Esophagus muscularis mucosa (tissue), 4 donors: ENCODE measurements at regions not wholly inside any gene's neighbourhood (a gene's known extent, or its start where the extent isn't known, plus 50 kb on each side); places are given as distances from the start of the nearest gene placed in this dataset.
A peak's percentile ranks its signal among the peaks of the same experiment; 100 is the strongest.
"Not testable (repeated sequence)": the region's sequence is repeated elsewhere in the genome, so short reads cannot be mapped to it uniquely, and the experiment has no call there.

Experiments
- DNase-seq: peaks from one replicate; pipeline ENCODE4 v3.0.0-alpha.2; 2017; ENCODE audit errors: extremely low spot score
- H3K27ac ChIP-seq, 4 donors: fragments of 200-600 bp; sonication (generic); replicated peaks in 1 of 4; 1 replicate in 3 of 4; 2 replicates in 1 of 4; pipeline ENCODE4 v1.5.1; 2016 to 2019; ENCODE audit warnings: mild to moderate bottlenecking in 1 of 4
- H3K27me3 ChIP-seq, 4 donors: fragments of 200-600 bp; sonication (generic); one replicate each; pipeline versions ENCODE4 v1.5.1 to v1.6.0; 2016 to 2019
- H3K36me3 ChIP-seq, 4 donors: fragments of 200-600 bp; sonication (generic); one replicate each; pipeline ENCODE4 v1.5.1; 2016 to 2019
- H3K4me1 ChIP-seq, 4 donors: fragments of 200-600 bp; sonication (generic); one replicate each; pipeline ENCODE4 v1.5.1; 2016 to 2019
- H3K4me3 ChIP-seq, 4 donors: fragments of 200-600 bp; sonication (generic); 1 replicate in 2 of 4; 2 replicates in 2 of 4; pipeline ENCODE4 v1.5.1; 2016 to 2019; ENCODE audit warnings: mild to moderate bottlenecking in 4 of 4, moderate library complexity in 1 of 4
- H3K9me3 ChIP-seq, 4 donors: fragments of 200-600 bp; sonication (generic); 1 replicate in 3 of 4; 2 replicates in 1 of 4; pipeline ENCODE4 v1.5.1; 2016 to 2019
- EP300 ChIP-seq: sonication (generic); formaldehyde crosslinking; IDR thresholded peaks from one replicate; pipeline ENCODE4 v1.6.1; 2017; ENCODE audit warnings: antibody characterized with exemption
- POLR2A ChIP-seq: fragments of 450-650 bp; IDR thresholded peaks from one replicate; pipeline ENCODE4 v1.6.1; 2017; ENCODE audit warnings: antibody characterized with exemption, moderate library complexity, mild to moderate bottlenecking, low read depth
- POLR2AphosphoS5 ChIP-seq, 2 donors: sonication (generic); formaldehyde crosslinking; IDR thresholded peaks; one replicate each; pipeline ENCODE4 v1.6.1; 2017; ENCODE audit warnings: antibody characterized with exemption in 2 of 2
- WGBS: methylation state at CpG from one replicate; pipeline ENCODE4 v1.1.5; 2018; 5-methylcytosine and 5-hydroxymethylcytosine counted together
- intact Hi-C: fragments of 100-400 bp; cut with DNase I; formaldehyde crosslinking; loops from one replicate; pipeline ENCODE4 v1.15.1; 2023
- TF ChIP-seq, protein P1 (sequence below), 3 experiments: fragments of 200-600 bp in 2 of 3; fragments of 450-650 bp in 1 of 3; sonication (generic) in 2 of 3; IDR thresholded peaks; one replicate each; pipeline ENCODE4 v1.5.1; 2017 to 2019; ENCODE audit warnings: antibody characterized with exemption in 3 of 3, mild to moderate bottlenecking in 2 of 3, moderate library complexity in 1 of 3

DNA sequence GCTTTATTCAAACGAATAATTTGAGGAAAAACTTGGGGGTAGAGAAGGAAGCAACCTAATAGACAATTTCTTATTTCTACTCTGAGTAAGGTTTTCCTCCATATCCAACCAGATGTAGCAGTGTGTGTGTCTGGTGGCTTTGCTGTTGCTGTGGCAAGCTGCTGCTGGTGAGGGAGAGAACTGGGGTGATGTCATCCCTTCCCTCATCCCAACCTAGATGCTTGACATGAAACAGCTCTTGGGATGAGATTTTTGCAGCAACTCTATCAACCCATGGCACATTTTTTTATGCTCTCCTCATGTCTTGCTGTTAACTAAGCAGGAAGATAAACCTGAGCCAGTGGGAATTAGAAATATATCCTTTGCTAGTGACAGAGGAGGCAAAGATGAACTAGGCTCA lies 135.8 kb downstream of the PCSK1 start:
- no peaks in the 10 kb centered on the region for H3K27me3 ChIP-seq
- H3K9me3 ChIP-seq, result no peaks in the 10 kb centered on the region
- 52% methylated on average over 1 of the region's 1 CpG for WGBS
- H3K4me3 ChIP-seq, result no peak overlapping the region
- TF ChIP-seq, protein P1, sequence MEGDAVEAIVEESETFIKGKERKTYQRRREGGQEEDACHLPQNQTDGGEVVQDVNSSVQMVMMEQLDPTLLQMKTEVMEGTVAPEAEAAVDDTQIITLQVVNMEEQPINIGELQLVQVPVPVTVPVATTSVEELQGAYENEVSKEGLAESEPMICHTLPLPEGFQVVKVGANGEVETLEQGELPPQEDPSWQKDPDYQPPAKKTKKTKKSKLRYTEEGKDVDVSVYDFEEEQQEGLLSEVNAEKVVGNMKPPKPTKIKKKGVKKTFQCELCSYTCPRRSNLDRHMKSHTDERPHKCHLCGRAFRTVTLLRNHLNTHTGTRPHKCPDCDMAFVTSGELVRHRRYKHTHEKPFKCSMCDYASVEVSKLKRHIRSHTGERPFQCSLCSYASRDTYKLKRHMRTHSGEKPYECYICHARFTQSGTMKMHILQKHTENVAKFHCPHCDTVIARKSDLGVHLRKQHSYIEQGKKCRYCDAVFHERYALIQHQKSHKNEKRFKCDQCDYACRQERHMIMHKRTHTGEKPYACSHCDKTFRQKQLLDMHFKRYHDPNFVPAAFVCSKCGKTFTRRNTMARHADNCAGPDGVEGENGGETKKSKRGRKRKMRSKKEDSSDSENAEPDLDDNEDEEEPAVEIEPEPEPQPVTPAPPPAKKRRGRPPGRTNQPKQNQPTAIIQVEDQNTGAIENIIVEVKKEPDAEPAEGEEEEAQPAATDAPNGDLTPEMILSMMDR (IDR thresholded peaks at IDR 0.05), result no peak
- peak in 1 of 2 donors; percentile 17 for TF ChIP-seq POLR2AphosphoS5 (IDR thresholded peaks at IDR 0.05)
- no peaks in the 10 kb centered on the region for H3K36me3 ChIP-seq
- DNase-seq, result no peak
- H3K4me1 ChIP-seq, result peaks cover 4 to 50% (median 33%) of the 10 kb centered on the region in 4 donors
- H3K27ac ChIP-seq, result peak overlapping the region; percentile 6 to 57 (median 42)
- intact Hi-C loops, result no loop called here

DNA sequence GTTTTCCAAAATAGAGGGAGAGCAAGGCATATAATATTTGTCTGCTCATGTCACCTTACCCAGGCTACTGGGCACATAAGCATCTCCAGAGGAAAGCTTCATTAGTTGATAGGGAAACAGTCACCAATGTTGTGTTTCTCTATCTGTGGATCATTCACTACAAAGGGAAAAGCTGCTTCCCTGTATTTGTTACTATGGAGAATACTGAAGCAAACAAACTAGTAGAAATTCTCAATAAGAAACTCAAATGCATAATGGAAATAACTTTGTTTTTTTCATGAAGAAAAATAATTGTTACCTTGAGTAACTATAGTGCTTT lies 138.2 kb downstream of the PCSK1 start:
- TF ChIP-seq, protein P1 (IDR thresholded peaks at IDR 0.05), result no peak
- no peak for DNase-seq
- H3K36me3 ChIP-seq, result no peaks in the 10 kb centered on the region
- no peaks in the 10 kb centered on the region for H3K27me3 ChIP-seq
- H3K27ac ChIP-seq, result peak overlapping the region; percentile 31 to 55 (median 33)
- peaks cover 4 to 50% (median 33%) of the 10 kb centered on the region in 4 donors for H3K4me1 ChIP-seq
- H3K4me3 ChIP-seq, result no peak overlapping the region
- intact Hi-C loops, result no loop called here
- H3K9me3 ChIP-seq, result no peaks in the 10 kb centered on the region

- H3K27me3 ChIP-seq, result no peaks in the 10 kb centered on the region
- H3K36me3 ChIP-seq, result no peaks in the 10 kb centered on the region
- H3K9me3 ChIP-seq, result no peaks in the 10 kb centered on the region
- H3K4me3 ChIP-seq, result no peak overlapping the region
- peaks cover 4 to 50% (median 33%) of the 10 kb centered on the region in 4 donors for H3K4me1 ChIP-seq
- TF ChIP-seq POLR2AphosphoS5 (IDR thresholded peaks at IDR 0.05), result no peak
- TF ChIP-seq EP300, result no peak
- TF ChIP-seq, protein P1 (IDR thresholded peaks at IDR 0.05), result no peak
- TF ChIP-seq POLR2A, result no peak
- peak overlapping the region; percentile 32 to 55 (median 36) for H3K27ac ChIP-seq
- intact Hi-C loops, result no loop called here
- WGBS, result 29% methylated on average over 2 of the region's 2 CpGs
- DNase-seq, result no peak
These were observed 138.8 kb downstream of the PCSK1 start for GRCh38 chr5:96293966-96294883.

- H3K36me3 ChIP-seq, result no peaks in the 10 kb centered on the region
- TF ChIP-seq POLR2AphosphoS5 (IDR thresholded peaks at IDR 0.05) (peak in 1 of 2 donors; percentile 22), POLR2A (no peak)
- no peak overlapping the region for H3K4me3 ChIP-seq
- intact Hi-C loops, result no loop called here
- WGBS, result 74% methylated on average over 8 of the region's 8 CpGs
- H3K4me1 ChIP-seq, result peaks cover 4 to 41% (median 25%) of the 10 kb centered on the region in 4 donors
- H3K27ac ChIP-seq, result peak overlapping the region in 2 of 4 donors; percentile 38 to 42
- H3K27me3 ChIP-seq, result no peaks in the 10 kb centered on the region
- no peak for DNase-seq
- H3K9me3 ChIP-seq, result no peaks in the 10 kb centered on the region
These were observed 140.3 kb downstream of the PCSK1 start for GRCh38 chr5:96292582-96293247.

GRCh38 chr5:96289287-96289686 lies 143.8 kb downstream of the PCSK1 start:
- H3K27ac ChIP-seq, H3K27me3 ChIP-seq, H3K9me3 ChIP-seq, intact Hi-C loops, DNase-seq, H3K36me3 ChIP-seq, H3K4me3 ChIP-seq: not testable (repeated sequence)
- H3K4me1 ChIP-seq, result peaks cover 0 to 17% (median 7%) of the 10 kb centered on the region in 4 donors
- 86% methylated on average over 5 of the region's 5 CpGs for WGBS
